Suppressor macrophage treated with lipopolysaccharide for 1 hour (primary cell): ENCODE measurements at regions not wholly inside any gene's neighbourhood (a gene's known extent, or its start where the extent isn't known, plus 50 kb on each side); places are given as distances from the start of the nearest gene placed in this dataset.
"Not testable (repeated sequence)": the region's sequence is repeated elsewhere in the genome, so short reads cannot be mapped to it uniquely, and the experiment has no call there.

ENCODE experiments used
- DNase-seq, 3 donors: peaks; one replicate each; pipeline ENCODE4 v3.0.0-alpha.2; 2020 to 2022

DNA sequence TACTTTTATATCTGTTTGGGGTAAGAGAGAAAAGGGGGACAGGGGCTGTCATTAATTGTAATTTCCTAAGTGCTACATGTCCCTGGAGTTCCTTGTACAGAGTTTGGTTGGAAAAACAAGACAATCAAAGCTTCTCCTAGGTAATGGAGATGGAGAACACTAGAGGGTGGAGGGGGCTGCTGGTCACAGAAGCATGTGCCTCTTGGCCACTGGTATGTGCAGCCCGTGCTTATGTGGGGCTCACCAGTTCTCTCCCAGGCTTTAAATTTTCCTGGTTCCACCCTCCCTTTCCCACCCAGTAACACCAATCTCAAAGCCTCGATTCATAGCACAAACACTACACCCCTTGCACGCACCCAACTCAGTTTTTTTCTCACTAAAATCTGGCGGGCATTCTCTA, 165.6 kb downstream of the SAMD5 start:
- DNase-seq = no peak

DNA sequence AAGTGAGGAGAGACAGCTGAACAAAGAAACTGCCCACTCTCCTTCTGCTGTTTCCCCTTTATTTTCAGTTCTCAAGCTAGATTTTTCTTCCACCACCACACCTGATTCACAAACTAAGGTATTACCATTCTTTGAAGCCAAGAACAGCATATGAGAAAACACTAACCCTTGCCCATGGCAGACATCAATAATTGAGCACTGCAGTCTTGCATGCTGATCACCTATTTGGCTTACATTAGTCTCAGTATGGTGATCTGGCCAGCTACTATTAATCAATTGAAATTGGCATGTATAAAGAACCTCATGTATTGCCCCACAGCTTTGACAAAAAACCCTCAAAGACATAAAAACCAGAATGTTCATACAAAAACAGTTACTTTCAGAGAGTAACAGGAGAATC, 166.3 kb downstream of the SAMD5 start:
- DNase-seq = no peak

DNA sequence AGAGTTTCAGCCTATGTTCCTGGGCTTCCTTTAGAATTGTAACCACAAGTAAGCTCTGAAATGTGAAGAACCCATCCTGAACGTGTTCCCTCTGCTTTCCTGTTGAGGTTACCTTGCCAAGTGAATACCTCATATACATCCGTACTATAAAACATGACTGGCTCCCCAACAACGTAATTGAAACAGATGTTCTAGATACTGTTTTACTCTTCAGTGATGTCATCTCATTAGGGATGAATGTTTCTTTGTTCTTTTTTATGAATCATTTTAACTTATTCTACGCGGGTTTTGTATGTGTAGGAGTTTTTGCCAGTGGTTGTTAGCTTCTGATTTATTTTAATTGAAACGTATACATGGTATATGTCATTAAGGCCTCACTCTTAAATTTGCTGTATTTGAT, 166.8 kb downstream of the SAMD5 start:
- DNase-seq = no peak

DNA sequence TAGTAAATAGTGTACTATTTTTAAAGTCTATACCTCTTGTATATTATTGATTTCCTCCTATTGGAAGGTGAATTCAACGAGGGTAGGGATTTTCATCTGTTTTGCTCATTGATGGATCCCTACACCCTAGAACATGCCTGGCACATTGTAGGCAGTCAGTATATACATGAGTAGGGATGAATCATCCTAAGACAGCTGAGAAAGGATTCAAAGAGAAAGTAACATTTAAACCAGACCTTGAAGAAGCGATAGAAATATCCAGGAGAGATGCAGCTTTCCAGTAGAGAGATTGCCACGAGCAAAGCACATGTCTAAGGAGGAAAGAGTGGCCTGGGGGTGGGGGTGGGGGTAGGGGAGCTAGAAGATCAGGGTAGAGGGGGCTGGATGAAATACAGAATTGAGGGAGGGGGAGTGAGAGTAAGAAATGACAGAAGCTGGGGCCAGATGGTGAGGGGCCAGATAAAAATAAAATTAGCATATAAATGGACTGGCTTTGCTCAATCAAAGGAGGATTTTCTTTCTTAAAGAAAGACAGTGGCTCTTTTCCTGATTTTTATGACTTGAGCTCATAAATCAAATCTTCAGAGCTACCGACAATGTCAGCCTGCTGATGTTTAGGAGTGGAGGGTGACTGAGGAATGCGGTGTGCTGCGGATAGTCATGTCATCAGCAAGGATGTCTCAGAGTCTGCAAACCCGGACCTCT, 168.2 kb downstream of the SAMD5 start:
- DNase-seq = no peak

DNA sequence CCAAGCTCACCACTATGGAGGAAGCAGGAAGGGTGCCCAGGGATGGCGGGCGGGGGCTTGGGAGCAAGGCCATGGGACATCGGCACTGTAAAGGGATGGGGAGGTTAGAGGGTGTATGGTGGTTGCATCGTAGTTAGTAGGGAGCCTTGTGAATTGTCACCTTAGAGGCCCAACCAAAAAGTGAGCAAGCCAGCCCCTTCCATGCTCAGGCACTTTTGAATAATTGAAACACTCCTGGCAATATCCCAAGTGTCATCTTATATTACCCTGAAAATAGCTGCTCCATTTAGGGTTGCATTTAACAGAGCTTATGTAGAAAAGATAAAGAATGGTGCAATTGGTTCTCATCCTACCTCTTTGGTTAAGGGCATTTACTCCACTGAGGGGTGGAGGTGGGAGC, 169.2 kb downstream of the SAMD5 start:
- DNase-seq = no peak

DNA sequence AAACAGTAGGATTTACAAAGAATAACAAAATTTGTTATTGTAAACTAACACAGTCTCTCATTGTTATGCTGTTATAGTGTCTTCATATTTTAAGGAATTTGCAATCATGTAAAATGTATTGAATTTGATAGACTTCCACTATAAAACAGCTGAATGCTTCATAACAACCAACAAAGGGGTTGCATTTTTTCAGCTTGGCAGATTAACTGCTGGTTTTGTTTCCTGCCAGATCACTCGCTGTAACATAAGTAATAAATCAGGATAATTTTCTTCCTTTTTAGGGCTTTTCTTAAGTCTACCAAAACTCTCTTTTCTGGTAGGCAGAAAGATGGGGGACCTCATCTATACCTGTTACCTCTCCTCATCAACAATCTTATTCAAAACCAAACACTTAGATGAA, 169.8 kb downstream of the SAMD5 start:
- DNase-seq = no peak

DNA sequence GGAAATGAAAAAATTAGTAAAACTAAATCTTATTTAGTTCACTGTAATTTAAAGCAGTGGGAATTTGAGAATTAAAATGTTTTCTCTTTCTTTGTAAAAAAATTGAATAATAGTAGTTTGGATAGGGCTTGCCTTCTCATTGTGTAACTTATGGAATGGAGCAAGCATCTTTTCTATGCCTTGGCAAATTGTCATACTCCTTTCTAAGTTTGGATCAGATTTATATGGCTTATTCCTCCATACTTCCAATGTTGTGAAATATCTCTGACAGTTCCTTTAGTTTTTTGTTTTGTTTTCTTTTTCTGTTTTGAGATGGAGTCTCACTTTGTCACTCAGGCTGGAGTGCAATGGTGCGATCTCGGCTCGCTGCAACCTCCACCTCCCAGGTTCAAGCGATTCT, 176.4 kb downstream of the SAMD5 start:
- no peak for DNase-seq

DNA sequence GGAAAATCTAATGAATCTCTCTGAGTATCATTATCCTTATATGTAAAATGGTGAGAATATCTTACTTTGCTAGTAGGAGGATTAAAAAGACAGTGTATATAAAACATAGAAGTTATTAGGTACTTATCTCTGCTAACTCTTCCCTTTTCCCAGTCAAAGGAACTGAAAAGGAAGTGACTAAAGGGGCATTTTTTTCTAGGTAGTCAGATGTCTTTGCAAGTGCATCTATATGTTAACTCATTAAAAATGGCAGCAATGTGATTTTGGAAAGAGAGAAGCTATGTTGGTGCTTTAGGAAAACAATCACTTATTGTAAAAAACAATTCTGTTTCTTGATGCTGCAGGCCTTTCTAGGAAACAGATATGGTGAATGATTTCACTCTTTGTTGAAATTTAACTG, 180.9 kb downstream of the SAMD5 start:
- DNase-seq = no peak

DNA sequence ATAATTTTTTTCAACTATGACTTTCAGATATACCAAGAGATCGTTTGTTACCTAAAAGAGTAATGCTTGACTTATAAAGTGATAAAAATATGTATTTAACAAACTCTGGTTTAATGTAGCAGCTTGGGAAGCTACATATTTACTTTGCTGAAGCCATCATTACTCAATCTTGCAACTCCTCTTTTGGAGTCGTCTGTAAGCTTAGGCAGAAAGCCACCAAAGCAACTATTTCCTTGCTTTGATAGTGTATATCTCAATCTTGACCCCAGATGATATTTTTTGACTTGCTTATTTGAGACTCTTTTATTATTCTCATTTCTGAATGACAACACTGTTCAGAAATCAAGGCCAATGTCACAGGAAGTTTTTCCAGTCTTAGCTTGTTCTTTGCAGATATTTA, 183.0 kb downstream of the SAMD5 start:
- DNase-seq = no peak

DNA sequence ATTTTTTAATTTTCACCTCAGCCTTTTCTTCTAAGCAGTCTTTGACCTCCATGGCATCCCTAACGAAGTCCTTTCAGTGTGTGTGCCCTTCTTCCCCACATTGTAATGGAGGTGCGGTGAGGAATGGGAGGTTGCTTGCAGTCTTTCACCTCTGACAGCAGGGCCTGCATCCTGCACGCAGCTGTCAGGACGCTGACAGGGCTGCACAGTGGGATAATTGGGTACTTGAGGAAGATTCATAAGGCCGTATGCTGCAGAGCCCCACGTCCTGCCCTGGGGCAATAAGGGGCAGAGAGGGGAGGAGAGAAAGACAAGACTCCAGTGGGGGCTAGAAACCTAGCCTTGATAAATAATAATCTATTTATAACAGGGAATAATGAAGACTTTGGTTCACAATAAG, 184.7 kb downstream of the SAMD5 start:
- no peak for DNase-seq

DNA sequence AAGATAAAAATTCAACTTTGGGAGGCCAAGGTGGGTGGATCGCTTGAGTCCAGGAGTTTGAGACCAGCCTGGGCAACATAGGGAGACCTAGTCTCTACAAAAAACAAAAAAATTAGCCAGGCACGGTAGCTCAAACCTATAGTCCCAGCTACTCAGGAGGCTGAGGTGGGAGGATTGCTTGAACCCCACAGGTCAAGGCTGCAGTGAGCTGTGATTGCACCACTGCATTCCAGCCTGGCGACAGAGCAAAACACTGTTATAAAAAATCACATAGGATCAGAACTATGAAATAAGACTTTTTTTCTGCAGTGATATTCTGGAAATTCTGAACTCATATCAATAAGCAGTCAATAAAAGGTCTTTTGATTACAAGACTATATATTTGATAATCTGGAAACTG, 186.1 kb downstream of the SAMD5 start:
- not testable (repeated sequence) for DNase-seq

DNA sequence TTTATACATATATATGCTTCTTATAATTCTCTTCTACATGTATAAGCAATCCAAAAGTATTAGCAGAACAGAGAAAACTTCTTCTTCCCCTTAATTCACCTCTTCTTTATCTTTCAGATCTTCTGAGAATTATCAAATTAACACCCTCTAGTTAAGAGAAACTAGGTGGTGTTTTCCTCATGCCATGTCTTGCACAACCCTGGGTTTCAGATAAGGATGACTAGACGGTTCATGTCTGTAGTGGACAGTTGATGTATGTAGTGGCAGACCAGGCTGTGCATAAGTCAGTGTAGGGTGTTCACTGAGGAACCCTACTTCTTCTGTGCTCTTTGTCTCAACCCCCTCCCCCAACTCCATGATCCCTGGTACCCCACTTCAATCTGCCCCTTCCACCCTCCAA, 187.3 kb downstream of the SAMD5 start:
- no peak for DNase-seq

DNA sequence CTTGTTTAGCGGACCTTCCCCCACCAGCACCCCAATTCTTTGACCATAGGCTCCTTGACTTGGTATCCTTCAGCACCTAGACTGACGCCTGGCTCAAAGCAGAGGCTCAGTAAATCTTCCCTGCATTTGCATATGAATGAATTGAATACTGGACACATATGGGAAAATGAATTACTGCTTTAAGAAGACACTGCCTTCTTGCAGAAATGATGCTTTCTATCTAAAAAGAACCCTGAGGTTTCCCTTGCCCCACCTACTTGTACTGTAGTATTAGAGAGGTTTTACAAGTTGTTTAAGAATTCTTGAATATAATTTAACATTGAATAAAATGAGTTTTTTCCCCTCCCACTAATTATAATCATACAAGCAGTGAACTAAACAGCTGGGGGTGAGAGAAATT, 190.7 kb downstream of the SAMD5 start:
- no peak for DNase-seq

DNA sequence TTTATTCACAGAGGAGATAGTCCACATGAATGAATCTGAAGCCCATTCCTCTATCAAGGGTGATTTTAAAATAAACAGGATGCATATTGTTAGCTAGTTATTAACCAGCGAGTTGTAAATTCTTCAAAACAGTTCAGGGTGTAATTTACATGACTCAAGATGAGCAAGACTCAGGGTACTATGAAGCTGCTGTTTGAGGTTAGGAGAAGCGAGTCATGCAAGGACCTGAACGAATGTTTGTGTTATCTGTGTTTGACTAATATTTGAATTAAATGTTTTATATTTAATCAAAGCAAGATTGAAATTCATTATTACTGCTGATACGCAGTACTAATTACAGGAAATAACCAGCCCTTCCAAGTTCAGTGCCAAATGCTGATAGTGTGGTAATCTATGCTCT, 191.1 kb downstream of the SAMD5 start:
- no peak for DNase-seq

DNA sequence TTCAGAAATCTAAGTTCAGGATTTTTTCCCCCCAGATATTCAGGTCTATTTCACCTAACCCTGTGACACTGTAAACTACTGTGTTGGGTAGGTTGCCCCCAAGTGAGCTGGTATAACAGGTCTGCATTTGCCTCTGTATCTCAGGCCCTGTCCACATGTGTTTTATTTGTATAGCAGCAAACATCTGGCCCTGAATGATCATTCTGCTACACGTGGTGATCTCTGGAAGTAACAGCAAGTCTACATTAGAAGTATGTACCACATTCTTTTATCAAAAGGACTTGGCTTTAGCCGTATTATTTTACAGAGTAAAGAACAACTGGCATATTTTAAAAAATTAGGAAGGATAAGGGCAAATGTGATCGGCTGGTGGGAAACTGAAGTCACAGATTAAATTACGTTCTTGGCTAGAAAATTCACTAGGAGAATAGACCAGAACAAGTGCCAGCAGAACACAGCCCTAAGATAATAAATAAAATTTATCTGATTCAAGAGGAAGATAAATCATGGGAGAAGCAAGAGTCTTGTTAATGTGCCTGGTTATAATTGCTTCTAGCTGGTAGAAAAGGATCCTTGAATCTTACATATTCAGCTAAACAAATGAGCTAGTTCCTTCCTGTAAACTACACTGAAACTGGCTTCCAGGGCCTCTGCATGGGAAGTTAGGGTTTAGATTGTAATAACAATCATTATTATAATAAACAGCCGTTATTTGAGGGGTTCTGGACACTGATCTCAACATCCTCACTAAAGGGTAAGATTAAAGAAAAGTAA, 192.1 kb downstream of the SAMD5 start:
- no peak for DNase-seq

DNA sequence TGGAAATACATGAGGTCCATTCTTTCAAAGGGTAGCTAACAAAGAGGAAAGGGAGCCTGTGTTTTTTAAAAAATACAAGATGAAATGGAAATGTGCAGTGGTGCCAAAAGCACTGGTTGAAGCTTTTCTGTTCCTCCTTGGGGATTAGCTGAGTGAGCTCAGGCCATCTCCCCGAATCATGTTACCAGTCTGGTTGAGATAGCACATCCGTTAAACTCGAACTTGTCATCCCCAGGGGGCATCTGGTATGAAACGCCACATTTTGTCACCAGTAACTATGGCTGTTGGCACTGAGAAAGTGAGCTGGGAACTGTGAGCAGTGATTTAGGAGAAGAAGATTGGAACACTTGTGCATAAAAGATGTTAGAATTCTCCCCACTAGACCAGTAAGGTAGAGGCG, 196.2 kb downstream of the SAMD5 start:
- DNase-seq = no peak

DNA sequence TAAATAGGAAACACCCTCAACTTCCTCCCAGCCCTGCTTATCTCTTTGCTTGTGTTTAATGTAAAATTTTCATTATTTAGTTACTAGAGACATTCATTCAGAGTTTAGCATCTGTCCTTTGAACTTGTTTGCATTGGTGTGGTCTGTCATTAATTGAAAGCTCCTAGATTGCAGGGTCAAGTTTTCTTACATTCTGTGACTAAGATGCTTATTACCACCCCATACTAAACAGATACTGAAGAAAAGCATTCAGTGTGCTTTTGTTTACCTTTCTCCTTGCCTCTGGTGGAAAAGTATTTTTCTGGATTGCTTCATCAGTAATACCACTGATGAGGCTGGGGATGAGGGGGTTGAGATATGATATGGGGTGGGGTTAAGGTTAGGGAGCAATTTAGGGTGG, 199.0 kb downstream of the SAMD5 start:
- no peak for DNase-seq

DNA sequence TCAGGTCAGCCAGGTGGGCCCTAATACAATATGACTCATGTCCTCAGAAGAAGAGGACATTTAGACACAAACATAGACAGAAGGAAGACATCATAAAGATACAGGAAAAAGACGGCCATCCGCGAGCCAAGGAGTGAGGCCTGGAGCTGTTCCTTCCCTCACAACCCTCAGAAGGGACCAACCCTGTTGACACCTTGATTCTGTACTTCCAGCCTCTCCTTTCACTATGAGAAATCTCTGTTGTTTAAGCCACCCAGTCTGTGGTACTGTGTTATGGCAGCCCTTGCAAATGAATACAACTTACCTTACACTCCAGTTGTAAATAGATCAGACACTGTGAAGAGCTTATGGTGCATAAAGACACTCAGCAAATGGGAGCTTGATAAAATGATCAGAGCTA, 199.7 kb downstream of the SAMD5 start:
- DNase-seq = no peak

DNA sequence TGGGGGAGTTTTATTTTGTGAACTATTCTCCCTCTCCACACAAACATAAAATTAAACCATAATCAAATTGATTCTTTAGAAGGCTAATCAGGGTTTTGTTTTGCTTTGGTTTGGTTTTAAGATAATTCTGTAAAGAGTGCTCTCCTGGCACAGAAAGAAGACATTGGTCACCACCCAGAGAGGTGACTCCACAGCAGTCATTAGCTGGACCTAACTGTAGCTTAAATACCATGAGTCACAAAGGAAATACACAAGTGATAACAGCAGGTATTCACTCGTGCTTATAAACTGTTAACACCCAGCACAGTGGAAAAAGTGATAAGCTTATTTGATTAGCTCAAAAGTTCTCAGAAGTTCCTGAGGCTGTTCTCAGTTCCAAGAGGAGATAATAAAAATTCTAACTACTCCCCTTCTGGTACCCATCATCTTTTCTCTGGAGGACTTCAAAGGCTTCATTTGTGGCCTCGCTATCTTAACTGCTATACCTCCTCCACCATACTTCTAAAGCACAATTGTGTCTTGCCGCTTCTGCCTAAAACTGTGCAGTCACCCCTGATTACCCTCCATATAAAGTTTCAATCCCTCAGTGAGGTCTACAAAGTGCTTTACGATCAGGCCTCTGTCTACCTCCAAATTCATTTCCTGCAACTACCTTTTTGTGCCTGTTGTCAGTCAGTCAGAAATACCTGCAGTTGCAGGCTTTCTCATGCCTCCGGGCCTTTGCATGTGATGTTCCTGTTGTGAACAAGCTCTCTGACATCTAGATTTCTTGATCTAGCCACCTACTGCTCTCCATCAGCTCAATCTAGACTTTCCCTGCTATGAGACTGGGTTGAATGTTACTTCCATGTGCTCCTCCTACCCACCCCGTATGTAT, 201.1 kb downstream of the SAMD5 start:
- no peak for DNase-seq

DNA sequence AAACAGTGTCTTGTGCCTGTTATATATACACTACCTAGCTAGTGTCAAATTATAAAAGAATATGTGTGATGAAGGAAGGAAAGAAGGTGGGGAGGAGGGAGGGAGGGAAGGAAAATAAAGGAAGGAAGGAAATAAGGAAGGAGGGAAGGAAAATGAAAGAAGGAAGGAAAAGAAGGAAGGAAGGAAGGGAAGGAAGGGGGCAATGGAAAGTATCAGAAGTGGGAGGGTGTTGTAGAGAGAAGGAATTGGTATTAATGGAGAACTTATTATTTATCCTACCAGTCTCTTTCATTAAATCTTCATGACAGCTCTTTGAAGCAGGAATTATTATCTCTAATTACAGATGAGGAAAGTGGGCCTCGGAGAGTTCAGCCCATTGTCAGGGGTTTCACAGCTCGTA, 202.4 kb downstream of the SAMD5 start:
- DNase-seq = no peak

DNA sequence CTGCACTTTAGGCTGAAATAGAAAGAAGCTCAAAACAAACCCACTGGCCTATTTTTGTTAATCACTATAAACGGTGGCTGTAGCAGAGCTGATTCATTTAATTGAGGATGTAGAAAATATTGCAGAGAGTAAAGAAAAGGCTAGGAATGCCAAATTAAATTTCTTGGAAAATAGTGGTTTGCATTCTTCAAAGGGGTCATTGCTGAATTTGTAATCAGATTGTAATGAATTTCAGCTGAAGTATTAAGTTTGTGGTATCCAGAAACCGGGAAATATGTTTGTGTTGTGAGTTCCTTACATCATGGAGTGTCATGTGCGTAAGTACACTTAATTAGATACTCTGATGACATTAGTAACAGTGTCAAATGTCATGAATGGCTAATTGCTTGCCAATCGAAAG, 203.0 kb downstream of the SAMD5 start:
- no peak for DNase-seq

DNA sequence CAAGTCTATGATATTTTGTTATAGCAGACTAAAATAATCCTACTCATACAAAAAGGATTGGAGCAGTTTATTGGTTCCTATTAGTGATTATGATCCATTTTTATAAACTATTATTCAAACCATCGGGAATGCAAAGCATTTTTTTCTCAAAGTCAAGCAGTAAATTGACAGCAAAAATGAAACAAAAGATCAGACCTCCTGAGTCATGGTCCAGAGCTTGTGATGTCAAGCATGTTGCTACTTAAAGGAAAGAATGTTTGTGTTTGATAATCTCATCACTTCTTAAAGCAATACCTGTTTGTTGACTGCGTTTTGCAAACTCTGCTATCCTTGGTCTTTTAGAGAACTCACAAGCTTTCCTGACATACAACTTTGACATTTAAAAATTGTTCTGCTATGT, 204.4 kb downstream of the SAMD5 start:
- no peak for DNase-seq

DNA sequence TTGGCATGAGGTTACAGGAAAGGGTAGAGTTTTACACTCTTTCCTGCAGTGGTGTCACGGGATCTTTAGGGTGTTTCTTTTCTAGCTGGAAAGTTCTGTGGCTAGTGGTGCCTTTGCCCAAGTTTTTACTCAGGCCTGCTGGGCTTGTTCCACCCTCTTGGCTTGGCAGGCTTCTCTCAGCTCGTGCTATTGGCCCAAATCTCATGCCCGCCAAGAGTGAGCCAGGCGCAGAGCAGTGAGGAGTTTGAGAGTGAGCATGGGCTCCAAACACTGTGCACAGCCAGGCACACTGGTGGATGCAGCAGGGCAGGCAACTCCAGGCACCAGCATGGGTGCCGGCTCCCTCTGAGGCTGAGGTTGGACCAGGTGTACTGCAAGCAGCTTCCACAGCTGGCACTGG, 206.5 kb downstream of the SAMD5 start:
- DNase-seq = no peak

DNA sequence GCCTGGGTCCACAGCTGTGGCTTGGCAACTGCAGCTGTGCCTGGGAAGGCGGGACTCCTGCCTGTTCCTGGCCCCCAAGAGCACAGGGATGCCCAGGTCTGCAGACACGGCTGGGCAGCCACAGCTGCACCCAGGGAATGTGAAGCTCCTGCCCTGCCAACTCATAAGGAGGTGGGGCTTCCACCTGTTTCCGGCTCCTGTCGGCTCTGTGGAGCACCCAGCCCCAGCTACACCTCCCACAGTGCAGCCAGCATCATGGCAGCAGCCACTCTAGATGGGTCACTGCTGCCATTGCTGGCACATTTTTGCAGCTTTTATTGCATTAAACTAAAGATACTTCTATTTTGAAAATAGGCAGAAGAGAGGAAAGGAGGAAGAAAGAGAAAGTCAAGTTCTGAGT, 207.9 kb downstream of the SAMD5 start:
- DNase-seq = no peak
